ENCODE measurements at regions not wholly inside any gene's neighbourhood (a gene's known extent, or its start where the extent isn't known, plus 50 kb on each side); places are given as distances from the start of the nearest gene placed in this dataset.

DNA sequence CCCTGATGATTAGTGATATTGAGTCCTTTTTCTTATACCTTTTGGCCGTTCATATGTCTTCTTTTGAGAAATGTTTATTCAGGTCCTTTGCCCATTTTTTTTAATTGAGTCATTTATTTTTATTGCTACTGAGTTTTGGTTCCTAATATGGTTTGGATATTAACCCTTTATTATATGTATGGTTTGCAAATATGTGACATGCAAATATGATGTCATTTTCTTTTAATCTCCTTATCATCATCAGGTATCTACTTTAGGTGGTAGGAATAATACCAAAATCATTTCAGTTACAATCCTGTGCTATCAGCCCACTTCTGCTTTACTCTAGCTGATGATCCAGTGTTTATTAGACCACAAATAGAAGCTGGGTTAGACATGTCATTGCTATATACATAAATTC is 102.3 kb upstream of the TRPC7 start:
- TF ChIP-seq, protein P1, sequence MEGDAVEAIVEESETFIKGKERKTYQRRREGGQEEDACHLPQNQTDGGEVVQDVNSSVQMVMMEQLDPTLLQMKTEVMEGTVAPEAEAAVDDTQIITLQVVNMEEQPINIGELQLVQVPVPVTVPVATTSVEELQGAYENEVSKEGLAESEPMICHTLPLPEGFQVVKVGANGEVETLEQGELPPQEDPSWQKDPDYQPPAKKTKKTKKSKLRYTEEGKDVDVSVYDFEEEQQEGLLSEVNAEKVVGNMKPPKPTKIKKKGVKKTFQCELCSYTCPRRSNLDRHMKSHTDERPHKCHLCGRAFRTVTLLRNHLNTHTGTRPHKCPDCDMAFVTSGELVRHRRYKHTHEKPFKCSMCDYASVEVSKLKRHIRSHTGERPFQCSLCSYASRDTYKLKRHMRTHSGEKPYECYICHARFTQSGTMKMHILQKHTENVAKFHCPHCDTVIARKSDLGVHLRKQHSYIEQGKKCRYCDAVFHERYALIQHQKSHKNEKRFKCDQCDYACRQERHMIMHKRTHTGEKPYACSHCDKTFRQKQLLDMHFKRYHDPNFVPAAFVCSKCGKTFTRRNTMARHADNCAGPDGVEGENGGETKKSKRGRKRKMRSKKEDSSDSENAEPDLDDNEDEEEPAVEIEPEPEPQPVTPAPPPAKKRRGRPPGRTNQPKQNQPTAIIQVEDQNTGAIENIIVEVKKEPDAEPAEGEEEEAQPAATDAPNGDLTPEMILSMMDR (IDR thresholded peaks at IDR 0.05), result no peak
- no peak for TF ChIP-seq POLR2A (IDR thresholded peaks at IDR 0.05)

Measured in Peyer's patch (tissue), 4 donors.